ENCODE measurements at regions not wholly inside any gene's neighbourhood (a gene's known extent, or its start where the extent isn't known, plus 50 kb on each side); places are given as distances from the start of the nearest gene placed in this dataset.

DNA sequence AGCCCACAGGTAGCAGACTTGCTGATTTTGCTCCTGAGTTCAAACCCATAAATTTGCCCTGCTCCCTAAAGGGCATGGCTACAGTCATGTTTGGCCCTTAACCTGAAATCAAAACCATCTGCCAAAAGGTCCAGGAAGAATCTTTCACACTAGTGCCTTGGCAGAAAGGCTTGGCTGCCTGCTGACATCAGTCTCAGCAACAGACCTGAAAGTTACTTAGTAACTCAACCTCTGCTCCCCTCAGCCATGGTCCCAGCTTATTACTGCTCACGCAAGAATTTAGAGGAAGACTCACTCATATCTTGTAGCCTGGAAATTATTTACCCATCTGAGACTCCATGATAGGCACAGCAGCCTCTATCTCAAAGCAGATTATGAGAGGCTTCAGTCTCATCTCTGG is 98.0 kb upstream of the KIF2B start:
- no peaks in the 10 kb centered on the region for H3K36me3 ChIP-seq (ENCODE audit: control insufficient read depth, insufficient read depth, low read length)
- H3K4me3 ChIP-seq (ENCODE audit: low read depth, low read length), result no peak overlapping the region
- H3K4me1 ChIP-seq (ENCODE audit: control insufficient read depth, insufficient read depth, low read length, poor library complexity, severe bottlenecking), result no peaks in the 10 kb centered on the region
- Mint-ChIP-seq H3K4me1 (no peaks in the 10 kb centered on the region), H3K27ac (no peak overlapping the region), H3K27me3 (no peaks in the 10 kb centered on the region), H3K4me3 (no peak overlapping the region), H3K36me3 (no peaks in the 10 kb centered on the region), H3K9me3 (peaks cover 0 to 18% (median 5%) of the 10 kb centered on the region in 7 donors)
- ATAC-seq (ENCODE audit: low read depth in 2 of 2) (no peak), DNase-seq (no peak)
- no peak overlapping the region for H3K27ac ChIP-seq (ENCODE audit: insufficient read depth, low read length, poor library complexity, severe bottlenecking)
- H3K27me3 ChIP-seq (ENCODE audit: control insufficient read depth, insufficient read depth, low read length), result no peaks in the 10 kb centered on the region
- H3K9me3 ChIP-seq (ENCODE audit: control insufficient read depth in 2 of 2, low read length in 2 of 2), result peaks cover 0 to 28% of the 10 kb centered on the region in 2 experiments

GRCh38 chr17:53722407-53722806 is 100.3 kb upstream of the KIF2B start:
- H3K27ac Mint-ChIP-seq, result no peak overlapping the region

GRCh38 chr17:53721101-53721500 is 101.6 kb upstream of the KIF2B start:
- no peaks in the 10 kb centered on the region for H3K27me3 ChIP-seq (ENCODE audit: control insufficient read depth, insufficient read depth, low read length)
- no peaks in the 10 kb centered on the region for H3K27me3 Mint-ChIP-seq
- no peak overlapping the region for H3K27ac ChIP-seq (ENCODE audit: insufficient read depth, low read length, poor library complexity, severe bottlenecking)
- no peak overlapping the region for H3K4me3 Mint-ChIP-seq
- ATAC-seq (ENCODE audit: low read depth in 2 of 2) (no peak), DNase-seq (no peak)
- H3K9me3 ChIP-seq (ENCODE audit: control insufficient read depth in 2 of 2, low read length in 2 of 2), result peaks cover 0 to 14% of the 10 kb centered on the region in 2 experiments
- H3K27ac Mint-ChIP-seq, result no peak overlapping the region
- H3K4me1 Mint-ChIP-seq, result no peaks in the 10 kb centered on the region
- H3K4me1 ChIP-seq (ENCODE audit: control insufficient read depth, insufficient read depth, low read length, poor library complexity, severe bottlenecking), result no peaks in the 10 kb centered on the region
- no peaks in the 10 kb centered on the region for H3K36me3 ChIP-seq (ENCODE audit: control insufficient read depth, insufficient read depth, low read length)
- no peaks in the 10 kb centered on the region for H3K36me3 Mint-ChIP-seq
- no peak overlapping the region for H3K4me3 ChIP-seq (ENCODE audit: low read depth, low read length)
- H3K9me3 Mint-ChIP-seq, result peaks cover 0 to 12% (median 2%) of the 10 kb centered on the region in 7 donors

More at GRCh38 chr17:53722407-53722806, 100.3 kb upstream of the KIF2B start:
- H3K4me1 Mint-ChIP-seq, result no peaks in the 10 kb centered on the region
- peaks cover 0 to 16% (median 2%) of the 10 kb centered on the region in 7 donors for H3K9me3 Mint-ChIP-seq
- Histone ChIP-seq H3K9me3 (ENCODE audit: control insufficient read depth in 2 of 2, low read length in 2 of 2) (peaks cover 0 to 22% of the 10 kb centered on the region in 2 experiments), H3K27ac (ENCODE audit: insufficient read depth, low read length, poor library complexity, severe bottlenecking) (no peak overlapping the region), H3K4me3 (ENCODE audit: low read depth, low read length) (no peak overlapping the region), H3K4me1 (ENCODE audit: control insufficient read depth, insufficient read depth, low read length, poor library complexity, severe bottlenecking) (no peaks in the 10 kb centered on the region), H3K27me3 (ENCODE audit: control insufficient read depth, insufficient read depth, low read length) (no peaks in the 10 kb centered on the region), H3K36me3 (ENCODE audit: control insufficient read depth, insufficient read depth, low read length) (no peaks in the 10 kb centered on the region)
- no peaks in the 10 kb centered on the region for H3K36me3 Mint-ChIP-seq
- DNase-seq (no peak), ATAC-seq (ENCODE audit: low read depth in 2 of 2) (no peak)
- H3K4me3 Mint-ChIP-seq, result no peak overlapping the region
- no peaks in the 10 kb centered on the region for H3K27me3 Mint-ChIP-seq

- Mint-ChIP-seq H3K36me3 (no peaks in the 10 kb centered on the region), H3K27me3 (no peaks in the 10 kb centered on the region), H3K4me1 (no peaks in the 10 kb centered on the region), H3K27ac (no peak overlapping the region), H3K4me3 (no peak overlapping the region), H3K9me3 (peaks cover 0 to 13% (median 2%) of the 10 kb centered on the region in 7 donors)
- Histone ChIP-seq H3K27me3 (ENCODE audit: control insufficient read depth, insufficient read depth, low read length) (no peaks in the 10 kb centered on the region), H3K36me3 (ENCODE audit: control insufficient read depth, insufficient read depth, low read length) (no peaks in the 10 kb centered on the region), H3K9me3 (ENCODE audit: control insufficient read depth in 2 of 2, low read length in 2 of 2) (peaks cover 0 to 4% of the 10 kb centered on the region in 2 experiments), H3K27ac (ENCODE audit: insufficient read depth, low read length, poor library complexity, severe bottlenecking) (no peak overlapping the region), H3K4me3 (ENCODE audit: low read depth, low read length) (no peak overlapping the region), H3K4me1 (ENCODE audit: control insufficient read depth, insufficient read depth, low read length, poor library complexity, severe bottlenecking) (no peaks in the 10 kb centered on the region)
- DNase-seq, result no peak
- ATAC-seq (ENCODE audit: low read depth in 2 of 2), result no peak
Observed at GRCh38 chr17:53719229-53719628, 103.5 kb upstream of the KIF2B start.

DNA sequence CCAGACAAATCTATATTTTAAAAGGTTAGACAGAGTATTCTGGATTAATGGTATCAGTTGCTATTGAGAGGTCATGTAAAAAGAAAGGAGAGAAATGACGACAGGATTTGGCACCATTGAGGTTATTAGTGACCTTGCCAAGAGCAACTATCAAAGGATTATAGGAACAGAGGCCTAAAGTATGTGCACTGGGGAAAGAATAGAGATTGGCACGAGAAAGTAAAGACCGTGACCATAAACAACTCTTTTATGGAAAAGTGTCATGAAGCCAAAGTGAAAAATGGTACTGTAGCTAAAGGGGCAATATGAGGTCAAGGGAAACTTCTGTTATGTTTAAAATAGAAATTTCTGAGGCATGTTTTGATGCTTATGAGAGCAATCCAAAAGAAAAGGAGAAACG is 115.2 kb upstream of the KIF2B start:
- no peaks in the 10 kb centered on the region for H3K36me3 ChIP-seq (ENCODE audit: control insufficient read depth, insufficient read depth, low read length)
- no peak overlapping the region for H3K27ac ChIP-seq (ENCODE audit: insufficient read depth, low read length, poor library complexity, severe bottlenecking)
- DNase-seq (no peak), ATAC-seq (ENCODE audit: low read depth in 2 of 2) (no peak)
- Mint-ChIP-seq H3K27me3 (no peaks in the 10 kb centered on the region), H3K9me3 (peaks cover 0 to 30% (median 9%) of the 10 kb centered on the region in 7 donors), H3K27ac (no peak overlapping the region), H3K4me1 (no peaks in the 10 kb centered on the region), H3K4me3 (no peak overlapping the region), H3K36me3 (no peaks in the 10 kb centered on the region)
- H3K27me3 ChIP-seq (ENCODE audit: control insufficient read depth, insufficient read depth, low read length), result no peaks in the 10 kb centered on the region
- no peaks in the 10 kb centered on the region for H3K4me1 ChIP-seq (ENCODE audit: control insufficient read depth, insufficient read depth, low read length, poor library complexity, severe bottlenecking)
- H3K9me3 ChIP-seq (ENCODE audit: control insufficient read depth in 2 of 2, low read length in 2 of 2), result peaks cover 0 to 3% of the 10 kb centered on the region in 2 experiments
- H3K4me3 ChIP-seq (ENCODE audit: low read depth, low read length), result no peak overlapping the region

- Mint-ChIP-seq H3K4me1 (no peaks in the 10 kb centered on the region), H3K27ac (no peak overlapping the region), H3K9me3 (peaks cover 4 to 21% (median 7%) of the 10 kb centered on the region in 7 donors), H3K36me3 (no peaks in the 10 kb centered on the region), H3K4me3 (no peak overlapping the region), H3K27me3 (no peaks in the 10 kb centered on the region)
- Histone ChIP-seq H3K36me3 (ENCODE audit: control insufficient read depth, insufficient read depth, low read length) (no peaks in the 10 kb centered on the region), H3K9me3 (ENCODE audit: control insufficient read depth in 2 of 2, low read length in 2 of 2) (peaks cover 0 to 2% of the 10 kb centered on the region in 2 experiments), H3K27me3 (ENCODE audit: control insufficient read depth, insufficient read depth, low read length) (no peaks in the 10 kb centered on the region), H3K4me1 (ENCODE audit: control insufficient read depth, insufficient read depth, low read length, poor library complexity, severe bottlenecking) (no peaks in the 10 kb centered on the region), H3K4me3 (ENCODE audit: low read depth, low read length) (no peak overlapping the region), H3K27ac (ENCODE audit: insufficient read depth, low read length, poor library complexity, severe bottlenecking) (no peak overlapping the region)
- no peak for ATAC-seq (ENCODE audit: low read depth in 2 of 2)
- no peak for DNase-seq
Observed at GRCh38 chr17:53696286-53696685, 126.4 kb upstream of the KIF2B start.

DNA sequence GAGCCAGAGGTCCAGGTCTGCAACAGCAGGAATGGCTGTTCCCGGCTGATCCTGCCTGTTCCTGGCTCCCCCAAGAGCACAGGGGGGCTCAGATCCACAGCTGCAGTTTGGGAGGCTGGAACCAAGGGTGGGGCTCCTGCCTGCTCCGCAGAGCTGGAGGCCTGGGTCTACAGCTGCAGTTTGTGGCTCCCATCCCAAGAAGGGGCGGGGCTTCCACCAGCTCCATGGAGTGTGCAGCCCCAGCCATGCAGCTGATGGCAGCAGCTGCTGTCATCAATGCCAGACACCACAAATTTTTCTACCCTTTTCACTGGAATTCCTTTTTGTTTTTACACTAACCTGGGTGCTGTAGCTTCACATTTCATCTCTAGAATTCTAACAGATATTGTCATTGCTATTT is 135.4 kb upstream of the KIF2B start:
- Mint-ChIP-seq H3K9me3 (peaks cover 6 to 32% (median 16%) of the 10 kb centered on the region in 7 donors), H3K27ac (no peak overlapping the region), H3K27me3 (no peaks in the 10 kb centered on the region), H3K4me1 (no peaks in the 10 kb centered on the region), H3K4me3 (no peak overlapping the region), H3K36me3 (no peaks in the 10 kb centered on the region)
- Histone ChIP-seq H3K27ac (ENCODE audit: insufficient read depth, low read length, poor library complexity, severe bottlenecking) (no peak overlapping the region), H3K27me3 (ENCODE audit: control insufficient read depth, insufficient read depth, low read length) (no peaks in the 10 kb centered on the region), H3K4me1 (ENCODE audit: control insufficient read depth, insufficient read depth, low read length, poor library complexity, severe bottlenecking) (no peaks in the 10 kb centered on the region), H3K4me3 (ENCODE audit: low read depth, low read length) (no peak overlapping the region), H3K9me3 (ENCODE audit: control insufficient read depth in 2 of 2, low read length in 2 of 2) (no peaks in the 10 kb centered on the region), H3K36me3 (ENCODE audit: control insufficient read depth, insufficient read depth, low read length) (no peaks in the 10 kb centered on the region)
- DNase-seq (no peak), ATAC-seq (ENCODE audit: low read depth in 2 of 2) (no peak)

DNA sequence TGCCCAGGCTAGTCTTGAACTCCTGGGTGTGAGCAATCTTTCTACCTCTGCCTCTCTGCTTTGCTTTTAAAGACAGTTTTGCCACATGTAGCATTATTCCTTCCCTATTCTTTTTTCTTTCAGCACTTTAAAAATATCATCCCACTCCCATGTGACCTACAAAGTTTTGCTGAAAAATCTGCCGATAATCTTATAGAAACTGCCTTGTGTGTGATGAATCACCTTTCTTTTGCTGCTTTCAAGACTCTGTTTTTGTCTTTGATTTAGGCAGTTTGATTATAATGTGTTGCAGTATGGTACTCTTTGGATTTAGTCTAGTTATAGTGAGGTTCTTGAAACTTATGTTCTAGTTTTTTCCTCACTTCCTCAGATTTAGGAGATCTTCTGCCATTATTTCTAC is 142.0 kb upstream of the KIF2B start:
- H3K27ac ChIP-seq (ENCODE audit: insufficient read depth, low read length, poor library complexity, severe bottlenecking), result no peak overlapping the region
- Mint-ChIP-seq H3K36me3 (no peaks in the 10 kb centered on the region), H3K9me3 (peaks cover 3 to 17% (median 6%) of the 10 kb centered on the region in 7 donors), H3K4me3 (no peak overlapping the region), H3K27me3 (no peaks in the 10 kb centered on the region), H3K4me1 (no peaks in the 10 kb centered on the region), H3K27ac (no peak overlapping the region)
- H3K4me1 ChIP-seq (ENCODE audit: control insufficient read depth, insufficient read depth, low read length, poor library complexity, severe bottlenecking), result no peaks in the 10 kb centered on the region
- no peak overlapping the region for H3K4me3 ChIP-seq (ENCODE audit: low read depth, low read length)
- no peaks in the 10 kb centered on the region for H3K27me3 ChIP-seq (ENCODE audit: control insufficient read depth, insufficient read depth, low read length)
- H3K36me3 ChIP-seq (ENCODE audit: control insufficient read depth, insufficient read depth, low read length), result no peaks in the 10 kb centered on the region
- DNase-seq, result no peak
- peaks cover 0 to 2% of the 10 kb centered on the region in 2 experiments for H3K9me3 ChIP-seq (ENCODE audit: control insufficient read depth in 2 of 2, low read length in 2 of 2)
- ATAC-seq (ENCODE audit: low read depth in 2 of 2), result no peak

Data from CD4-positive, CD25-positive, alpha-beta regulatory T cell (primary cell).